Astrocyte of the hippocampus (primary cell): ENCODE measurements at regions not wholly inside any gene's neighbourhood (a gene's known extent, or its start where the extent isn't known, plus 50 kb on each side); places are given as distances from the start of the nearest gene placed in this dataset.

Source experiments
- DNase-seq: peaks from one replicate; pipeline ENCODE4 v3.0.0; 2011; ENCODE audit warnings: low read depth, low spot score

DNA sequence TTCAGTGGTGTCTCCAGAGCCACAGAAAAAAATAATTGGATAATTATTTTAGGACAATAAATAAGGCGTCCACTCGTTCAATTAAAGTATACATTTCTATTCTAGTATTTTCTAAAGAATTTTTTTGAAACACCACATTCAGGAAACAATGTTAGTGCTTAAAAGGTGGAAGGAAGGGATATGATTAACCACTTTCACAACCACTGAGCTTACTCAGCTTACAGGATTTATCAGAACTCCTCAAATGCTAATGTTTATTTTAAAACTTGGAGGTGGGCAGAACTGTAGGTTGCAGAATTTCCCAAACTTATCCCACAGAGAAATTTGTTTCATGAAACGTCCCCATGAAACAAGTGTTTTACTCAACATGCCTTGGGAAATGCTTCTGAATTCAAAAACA is 54.3 kb upstream of the MAGEB2 start:
- no peak for DNase-seq
